GM18868 (cell line): ENCODE measurements at regions not wholly inside any gene's neighbourhood (a gene's known extent, or its start where the extent isn't known, plus 50 kb on each side); places are given as distances from the start of the nearest gene placed in this dataset.

Experiments
- ATAC-seq: cut with Tn5 transposase; IDR thresholded peaks from one replicate; pipeline ENCODE4 v1.9.1; 2021; ENCODE audit warnings: mild to moderate bottlenecking, moderate library complexity; ENCODE audit not compliant: unreplicated experiment

- ATAC-seq = no peak
These were observed 151.0 kb upstream of the LMO3 start for GRCh38 chr12:16756833-16757555.

GRCh38 chr12:16730772-16731171 lies 124.8 kb upstream of the LMO3 start:
- no peak for ATAC-seq

- no peak for ATAC-seq
These were observed 120.9 kb upstream of the LMO3 start for GRCh38 chr12:16726879-16727278.

GRCh38 chr12:16719713-16720416 lies 113.9 kb upstream of the LMO3 start:
- ATAC-seq = no peak

GRCh38 chr12:16716928-16717327 lies 111.0 kb upstream of the LMO3 start:
- ATAC-seq = no peak

- ATAC-seq = no peak
These were observed 86.1 kb upstream of the LMO3 start for GRCh38 chr12:16692099-16692498.

- no peak for ATAC-seq
These were observed 85.7 kb upstream of the LMO3 start for GRCh38 chr12:16691624-16692023.

GRCh38 chr12:16688200-16688599 lies 82.2 kb upstream of the LMO3 start:
- no peak for ATAC-seq

- no peak for ATAC-seq
These were observed 79.1 kb upstream of the LMO3 start for GRCh38 chr12:16685107-16685506.

- no peak for ATAC-seq
These were observed 75.2 kb upstream of the LMO3 start for GRCh38 chr12:16681196-16681595.

GRCh38 chr12:16675438-16675837 lies 69.5 kb upstream of the LMO3 start:
- ATAC-seq = peak; percentile 92

GRCh38 chr12:16674885-16675284 lies 68.9 kb upstream of the LMO3 start:
- ATAC-seq = peak; percentile 10

- ATAC-seq = no peak
These were observed 64.6 kb upstream of the LMO3 start for GRCh38 chr12:16670456-16671050.

- no peak for ATAC-seq
These were observed 63.8 kb upstream of the LMO3 start for GRCh38 chr12:16669756-16670155.

- ATAC-seq = no peak
These were observed 62.2 kb upstream of the LMO3 start for GRCh38 chr12:16668198-16668597.

GRCh38 chr12:16658699-16659098 lies 52.7 kb upstream of the LMO3 start:
- no peak for ATAC-seq
